ENCODE measurements at regions not wholly inside any gene's neighbourhood (a gene's known extent, or its start where the extent isn't known, plus 50 kb on each side); places are given as distances from the start of the nearest gene placed in this dataset.
A peak's percentile ranks its signal among the peaks of the same experiment; 100 is the strongest.

DNA sequence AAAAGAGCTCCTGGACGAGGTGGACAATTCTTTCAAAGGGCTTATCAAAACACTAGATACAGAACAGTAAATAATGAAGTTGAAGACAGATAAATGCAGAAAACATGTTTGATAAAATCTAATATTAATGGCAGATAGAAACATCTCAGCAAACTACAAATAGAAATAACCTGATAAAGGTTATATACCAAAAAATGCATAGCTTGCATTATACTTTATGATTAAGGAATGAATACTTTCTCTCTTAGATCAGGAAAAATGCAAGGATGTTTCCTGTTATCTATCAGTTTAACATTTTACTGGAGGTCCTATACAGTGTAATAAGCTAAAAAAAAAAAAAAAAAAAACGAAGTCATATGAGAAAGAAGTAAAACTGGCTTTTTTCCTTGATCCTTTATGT, 304.5 kb upstream of the CXorf51A start:
- DNase-seq = no peak

GRCh38 chrX:147079974-147080373, 265.4 kb upstream of the CXorf51A start:
- DNase-seq = no peak

DNA sequence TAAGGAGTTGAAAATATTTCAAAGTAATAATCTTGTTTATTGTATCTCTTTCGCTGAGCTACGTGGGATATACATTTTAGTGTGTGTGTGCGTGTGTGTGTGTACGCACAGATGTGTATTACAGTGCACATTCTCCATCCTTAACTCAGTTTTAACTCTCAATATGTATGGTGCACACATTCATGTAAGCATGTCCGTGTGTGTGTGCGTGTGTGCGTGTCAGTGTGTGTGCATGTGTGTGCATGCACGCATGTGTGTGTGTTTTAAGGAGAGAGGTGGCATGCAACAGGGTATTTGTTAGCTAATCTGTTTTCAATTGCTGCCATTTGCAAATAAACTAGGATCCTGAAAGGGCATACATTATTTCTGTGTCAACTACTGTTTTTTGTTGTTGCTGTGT, 264.9 kb upstream of the CXorf51A start:
- DNase-seq = no peak

DNA sequence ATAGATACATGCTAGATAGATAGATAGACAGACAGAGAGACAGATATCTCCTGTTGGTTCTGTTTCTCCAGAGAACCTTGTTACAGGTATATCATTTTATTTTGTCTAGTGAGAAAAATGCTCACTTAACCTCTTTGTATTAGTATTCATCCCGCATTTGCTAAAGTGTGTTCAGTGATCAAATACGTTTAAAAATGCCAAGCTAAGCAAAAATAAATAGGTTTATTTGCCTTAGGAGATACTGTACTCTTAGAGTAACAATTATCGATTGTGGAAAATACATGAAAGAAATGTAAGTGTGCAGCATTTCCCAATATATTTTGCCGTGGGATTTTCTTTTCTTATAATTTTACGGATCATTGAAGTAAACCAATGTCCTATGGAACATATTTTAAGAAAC, 262.9 kb upstream of the CXorf51A start:
- no peak for DNase-seq

GRCh38 chrX:147072747-147073146, 258.2 kb upstream of the CXorf51A start:
- peak; percentile 60 for DNase-seq

- DNase-seq = peak; percentile 37
Observed at GRCh38 chrX:147069926-147070325, 255.4 kb upstream of the CXorf51A start.
